ENCODE measurements at regions not wholly inside any gene's neighbourhood (a gene's known extent, or its start where the extent isn't known, plus 50 kb on each side); places are given as distances from the start of the nearest gene placed in this dataset.

DNA sequence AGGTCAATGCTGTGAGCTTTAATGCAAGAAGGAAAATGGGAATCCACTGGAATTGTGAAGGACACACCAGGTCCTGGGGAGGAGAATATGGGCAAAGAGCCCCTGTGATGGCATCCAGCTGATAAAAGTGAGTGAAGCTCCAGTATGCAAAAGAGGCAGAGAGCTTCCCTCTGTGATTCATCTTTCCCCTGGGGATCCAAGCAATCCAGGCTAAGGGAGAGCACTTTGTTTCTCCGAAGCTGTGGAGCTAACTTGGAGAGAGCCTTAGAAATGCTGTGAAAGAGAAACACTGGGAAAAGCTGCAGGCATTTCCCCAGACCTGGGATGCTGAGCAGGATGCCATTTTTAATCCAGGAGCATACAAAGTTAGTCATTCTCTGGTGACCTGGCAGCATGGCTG, 489.5 kb downstream of the SH2D4B start (continued):
- TF ChIP-seq KDM4A (IDR thresholded peaks at IDR 0.05; ENCODE audit: low read depth, low read length, severe bottlenecking) = no peak
- no peak for TF ChIP-seq BRCA1 (IDR thresholded peaks at IDR 0.05; ENCODE audit: low read depth, low read length)
- no peak for TF ChIP-seq EZH2 (IDR thresholded peaks at IDR 0.05; ENCODE audit: low read depth, low read length, severe bottlenecking)
- no peak for TF ChIP-seq KDM1A (IDR thresholded peaks at IDR 0.05; ENCODE audit: borderline replicate concordance, low read length)
- no peak for TF ChIP-seq SIRT6 (IDR thresholded peaks at IDR 0.05; ENCODE audit: low read length)
